ENCODE measurements at regions not wholly inside any gene's neighbourhood (a gene's known extent, or its start where the extent isn't known, plus 50 kb on each side); places are given as distances from the start of the nearest gene placed in this dataset.

DNA sequence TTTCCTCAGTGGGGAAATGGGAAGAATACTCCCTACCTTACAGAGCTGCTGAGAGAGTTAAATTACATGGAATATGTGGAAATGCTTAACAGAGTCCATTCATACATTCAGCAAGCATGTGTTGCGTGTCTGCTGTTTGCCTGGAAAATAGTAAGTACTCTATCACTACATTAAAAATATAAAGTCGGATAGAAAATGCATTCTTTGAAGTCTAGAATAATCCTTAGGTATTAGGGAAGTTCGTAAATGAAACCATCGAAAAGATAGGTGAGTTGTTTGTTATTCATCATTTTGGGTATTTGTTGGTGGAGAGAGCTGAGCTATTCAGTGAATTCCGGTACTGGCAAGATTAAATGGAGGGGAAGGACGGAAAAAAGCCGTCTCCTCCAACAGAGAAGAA, 200.1 kb downstream of the OPA1 start:
- no peak for TF ChIP-seq POLR2A (IDR thresholded peaks at IDR 0.05)
- TF ChIP-seq, protein P1, sequence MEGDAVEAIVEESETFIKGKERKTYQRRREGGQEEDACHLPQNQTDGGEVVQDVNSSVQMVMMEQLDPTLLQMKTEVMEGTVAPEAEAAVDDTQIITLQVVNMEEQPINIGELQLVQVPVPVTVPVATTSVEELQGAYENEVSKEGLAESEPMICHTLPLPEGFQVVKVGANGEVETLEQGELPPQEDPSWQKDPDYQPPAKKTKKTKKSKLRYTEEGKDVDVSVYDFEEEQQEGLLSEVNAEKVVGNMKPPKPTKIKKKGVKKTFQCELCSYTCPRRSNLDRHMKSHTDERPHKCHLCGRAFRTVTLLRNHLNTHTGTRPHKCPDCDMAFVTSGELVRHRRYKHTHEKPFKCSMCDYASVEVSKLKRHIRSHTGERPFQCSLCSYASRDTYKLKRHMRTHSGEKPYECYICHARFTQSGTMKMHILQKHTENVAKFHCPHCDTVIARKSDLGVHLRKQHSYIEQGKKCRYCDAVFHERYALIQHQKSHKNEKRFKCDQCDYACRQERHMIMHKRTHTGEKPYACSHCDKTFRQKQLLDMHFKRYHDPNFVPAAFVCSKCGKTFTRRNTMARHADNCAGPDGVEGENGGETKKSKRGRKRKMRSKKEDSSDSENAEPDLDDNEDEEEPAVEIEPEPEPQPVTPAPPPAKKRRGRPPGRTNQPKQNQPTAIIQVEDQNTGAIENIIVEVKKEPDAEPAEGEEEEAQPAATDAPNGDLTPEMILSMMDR (IDR thresholded peaks at IDR 0.05): no peak

Measured in adrenal gland (tissue), 5 donors.